NT2/D1 (cell line): ENCODE measurements at regions not wholly inside any gene's neighbourhood (a gene's known extent, or its start where the extent isn't known, plus 50 kb on each side); places are given as distances from the start of the nearest gene placed in this dataset.
A peak's percentile ranks its signal among the peaks of the same experiment; 100 is the strongest.

Experiments used
- DNase-seq: peaks from one replicate; pipeline ENCODE4 v3.0.0-alpha.2; 2011; ENCODE audit warnings: low read depth, low spot score
- H3K27me3 ChIP-seq: 2 replicates; pipeline ENCODE4 v1.6.0; 2011; ENCODE audit warnings: mild to moderate bottlenecking; ENCODE audit not compliant: insufficient read length, insufficient read depth
- H3K36me3 ChIP-seq: 2 replicates; pipeline ENCODE4 v1.6.1; 2011; ENCODE audit warnings: mild to moderate bottlenecking, low read length, mixed read lengths; ENCODE audit not compliant: insufficient read depth, insufficient read length
- H3K4me1 ChIP-seq: 2 replicates; pipeline ENCODE4 v1.5.1; 2011; ENCODE audit not compliant: insufficient read depth, insufficient read length
- H3K4me3 ChIP-seq: 2 replicates; pipeline ENCODE4 v1.5.1; 2011; ENCODE audit warnings: low read depth; ENCODE audit not compliant: insufficient read length
- H3K9ac ChIP-seq: 2 replicates; pipeline ENCODE4 v1.6.0; 2011; ENCODE audit warnings: low read depth; ENCODE audit not compliant: insufficient read length
- H3K9me3 ChIP-seq: 2 replicates; pipeline ENCODE4 v1.5.1; 2011; ENCODE audit warnings: mild to moderate bottlenecking, low read length; ENCODE audit not compliant: insufficient read depth
- SUZ12 ChIP-seq: IDR thresholded peaks from 2 replicates; pipeline ENCODE4 v1.6.1; 2011; ENCODE audit not compliant: insufficient read length, insufficient read depth; ENCODE audit errors: extremely low read depth
- YY1 ChIP-seq: IDR thresholded peaks from 2 replicates; pipeline ENCODE4 v1.6.1; 2011; ENCODE audit not compliant: insufficient read length, insufficient read depth
- ZNF274 ChIP-seq: IDR thresholded peaks from 2 replicates; pipeline ENCODE4 v1.6.1; 2011; ENCODE audit warnings: mild to moderate bottlenecking, low read depth, low read length

DNA sequence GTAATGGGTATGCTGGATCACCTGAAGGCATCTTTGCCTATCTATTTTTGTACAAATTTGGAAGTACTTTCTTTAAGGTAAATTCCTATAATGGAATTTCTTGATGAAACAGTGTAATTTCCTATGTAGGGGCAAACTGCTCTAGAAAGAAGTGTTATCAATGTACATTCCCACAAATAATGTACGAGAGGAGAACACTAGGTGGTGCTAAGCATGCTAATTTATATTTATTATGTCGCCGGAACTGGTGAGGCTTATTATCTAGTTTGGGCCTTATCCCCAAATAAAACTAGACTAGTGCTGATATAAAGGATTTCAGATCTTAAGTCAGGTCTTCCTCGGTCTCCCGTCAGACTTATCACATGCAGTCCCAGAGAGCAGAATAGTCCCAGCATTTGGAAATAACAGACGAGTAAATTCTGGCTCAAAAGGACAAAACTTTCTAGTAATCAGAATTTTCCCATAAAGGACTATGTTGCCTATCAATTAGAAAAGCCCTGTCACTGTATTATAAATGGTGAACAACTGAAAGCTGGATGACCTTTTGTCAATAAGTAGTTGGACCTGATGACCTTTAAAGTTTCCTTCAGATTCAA, 86.9 kb upstream of the RBBP8 start:
- H3K4me3 ChIP-seq, result no peak overlapping the region
- no peaks in the 10 kb centered on the region for H3K36me3 ChIP-seq
- TF ChIP-seq ZNF274 (no peak), SUZ12 (no peak)
- no peaks in the 10 kb centered on the region for H3K9me3 ChIP-seq
- no peaks in the 10 kb centered on the region for H3K4me1 ChIP-seq
- DNase-seq, result no peak
- no peak overlapping the region for H3K9ac ChIP-seq
- no peaks in the 10 kb centered on the region for H3K27me3 ChIP-seq

GRCh38 chr18:22846697-22847096, 86.4 kb upstream of the RBBP8 start:
- no peak overlapping the region for H3K9ac ChIP-seq
- no peaks in the 10 kb centered on the region for H3K4me1 ChIP-seq
- no peaks in the 10 kb centered on the region for H3K36me3 ChIP-seq
- no peak overlapping the region for H3K4me3 ChIP-seq
- H3K27me3 ChIP-seq, result no peaks in the 10 kb centered on the region
- DNase-seq, result no peak
- H3K9me3 ChIP-seq, result no peaks in the 10 kb centered on the region
- no peak for TF ChIP-seq ZNF274
- TF ChIP-seq SUZ12, result no peak
- no peak for TF ChIP-seq YY1

DNA sequence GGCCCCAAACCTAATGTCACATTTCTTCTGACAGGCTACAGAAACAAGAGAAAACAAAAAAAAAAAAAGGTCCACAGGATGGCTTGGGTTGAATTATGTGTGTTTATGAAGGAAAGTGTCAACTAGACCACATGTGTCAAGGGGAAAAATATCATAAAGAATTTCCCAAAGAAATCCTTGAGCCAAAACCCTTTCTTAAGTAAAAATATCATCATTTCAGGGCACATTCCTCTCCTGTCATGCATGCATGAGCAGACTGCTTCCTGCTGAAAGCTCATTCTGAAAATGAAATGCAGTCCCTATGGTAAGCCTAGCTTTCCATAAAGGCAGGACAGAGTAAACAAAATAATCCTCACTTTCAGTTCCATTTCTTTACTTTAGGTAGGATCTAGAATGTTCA, 85.7 kb upstream of the RBBP8 start:
- Histone ChIP-seq H3K9me3 (no peaks in the 10 kb centered on the region), H3K9ac (no peak overlapping the region), H3K4me1 (no peaks in the 10 kb centered on the region), H3K36me3 (no peaks in the 10 kb centered on the region), H3K27me3 (no peaks in the 10 kb centered on the region), H3K4me3 (no peak overlapping the region)
- DNase-seq, result no peak
- TF ChIP-seq ZNF274 (no peak), YY1 (no peak), SUZ12 (no peak)

DNA sequence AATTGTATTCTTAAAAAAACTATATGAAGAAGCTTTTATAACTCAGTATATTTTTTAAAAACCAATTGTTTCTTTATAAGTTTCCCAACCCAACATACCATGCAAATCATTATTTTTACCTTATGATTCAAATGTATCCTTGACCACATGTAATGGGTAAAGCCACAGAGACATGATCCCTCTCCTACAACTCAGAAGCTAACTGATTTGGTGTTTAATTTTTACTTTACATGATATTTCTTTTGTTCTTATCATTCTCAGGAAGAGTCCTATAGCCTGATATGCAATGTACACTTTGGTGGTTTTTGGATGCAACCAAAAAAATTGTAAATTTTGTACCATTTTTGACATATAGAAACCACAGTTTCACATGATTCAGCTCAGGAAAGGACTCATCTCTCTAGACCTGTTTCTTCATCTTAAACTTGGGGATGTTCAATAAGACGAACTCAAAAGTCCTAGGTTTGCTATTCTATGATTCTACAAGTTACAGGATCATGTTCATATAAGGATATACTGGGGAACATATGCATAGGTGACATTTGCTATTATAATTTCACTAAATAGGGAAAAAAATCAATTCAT, 85.2 kb upstream of the RBBP8 start:
- H3K4me3 ChIP-seq, result no peak overlapping the region

GRCh38 chr18:22848615-22849014, 84.5 kb upstream of the RBBP8 start:
- Histone ChIP-seq H3K4me3 (no peak overlapping the region), H3K9ac (no peak overlapping the region), H3K36me3 (no peaks in the 10 kb centered on the region), H3K27me3 (no peaks in the 10 kb centered on the region), H3K4me1 (no peaks in the 10 kb centered on the region), H3K9me3 (no peaks in the 10 kb centered on the region)
- no peak for DNase-seq
- no peak for TF ChIP-seq ZNF274
- no peak for TF ChIP-seq SUZ12
- no peak for TF ChIP-seq YY1

More for the DNA sequence above, 85.2 kb upstream of the RBBP8 start:
- Histone ChIP-seq H3K9me3 (no peaks in the 10 kb centered on the region), H3K27me3 (no peaks in the 10 kb centered on the region), H3K9ac (no peak overlapping the region), H3K4me1 (no peaks in the 10 kb centered on the region), H3K36me3 (no peaks in the 10 kb centered on the region)
- no peak for DNase-seq
- TF ChIP-seq ZNF274 (no peak), YY1 (no peak), SUZ12 (no peak)

- Histone ChIP-seq H3K4me3 (no peak overlapping the region), H3K4me1 (no peaks in the 10 kb centered on the region), H3K36me3 (no peaks in the 10 kb centered on the region), H3K9ac (no peak overlapping the region), H3K27me3 (no peaks in the 10 kb centered on the region), H3K9me3 (no peaks in the 10 kb centered on the region)
- TF ChIP-seq ZNF274, result no peak
- no peak for TF ChIP-seq SUZ12
- no peak for TF ChIP-seq YY1
- peak; percentile 6 for DNase-seq
These were observed 76.3 kb upstream of the RBBP8 start for GRCh38 chr18:22856870-22857269.

- H3K4me1 ChIP-seq, result no peaks in the 10 kb centered on the region
- no peaks in the 10 kb centered on the region for H3K27me3 ChIP-seq
- H3K36me3 ChIP-seq, result no peaks in the 10 kb centered on the region
- no peak overlapping the region for H3K4me3 ChIP-seq
- H3K9me3 ChIP-seq, result no peaks in the 10 kb centered on the region
- no peak for TF ChIP-seq YY1
- TF ChIP-seq ZNF274, result no peak
- no peak for TF ChIP-seq SUZ12
- DNase-seq, result no peak
- no peak overlapping the region for H3K9ac ChIP-seq
These were observed 75.0 kb upstream of the RBBP8 start for GRCh38 chr18:22858121-22858520.
